ENCODE measurements at regions not wholly inside any gene's neighbourhood (a gene's known extent, or its start where the extent isn't known, plus 50 kb on each side); places are given as distances from the start of the nearest gene placed in this dataset.
"Not testable (repeated sequence)": the region's sequence is repeated elsewhere in the genome, so short reads cannot be mapped to it uniquely, and the experiment has no call there.

DNA sequence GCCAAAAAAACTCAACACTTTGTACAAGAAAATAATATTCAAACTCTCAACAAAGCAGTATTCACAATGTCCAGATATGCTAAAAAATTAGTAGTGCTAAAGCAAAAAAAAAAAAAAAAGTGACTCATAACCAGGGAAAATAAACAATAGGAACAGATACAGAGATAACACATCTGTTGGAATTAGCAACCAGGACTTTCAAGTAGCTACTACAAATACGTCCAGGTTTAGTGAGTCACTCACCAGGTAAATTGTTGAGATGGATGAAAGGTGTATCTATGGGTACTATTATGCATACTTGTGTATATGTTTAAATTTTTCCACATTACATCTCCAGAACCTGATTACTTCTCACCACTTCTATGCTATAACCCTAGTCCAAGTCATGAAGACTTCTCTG lies 144.8 kb upstream of the SLC35F3 start:
- Histone ChIP-seq H3K36me3 (ENCODE audit: insufficient read depth, low read length) (no peaks in the 10 kb centered on the region), H3K79me2 (ENCODE audit: low read length) (no peaks in the 10 kb centered on the region), H4K20me1 (ENCODE audit: insufficient read depth, low read depth, low read length) (no peaks in the 10 kb centered on the region), H3K4me1 (ENCODE audit: low read length) (no peaks in the 10 kb centered on the region), H3K27me3 (ENCODE audit: low read length) (no peaks in the 10 kb centered on the region), H3K9ac (ENCODE audit: low read length) (no peak overlapping the region), H2AFZ (ENCODE audit: low read length) (no peak overlapping the region), H3K9me2 (replicated peaks; ENCODE audit: insufficient read depth, low read length) (no peaks in the 10 kb centered on the region), H3K27ac (ENCODE audit: low read length) (no peak overlapping the region), H3K4me2 (ENCODE audit: low read depth, low read length, poor library complexity, severe bottlenecking) (no peak overlapping the region), H3K4me3 (ENCODE audit: low read length) (no peak overlapping the region), H3K9me3 (ENCODE audit: low read length) (no peaks in the 10 kb centered on the region)
- no peak for DNase-seq

DNA sequence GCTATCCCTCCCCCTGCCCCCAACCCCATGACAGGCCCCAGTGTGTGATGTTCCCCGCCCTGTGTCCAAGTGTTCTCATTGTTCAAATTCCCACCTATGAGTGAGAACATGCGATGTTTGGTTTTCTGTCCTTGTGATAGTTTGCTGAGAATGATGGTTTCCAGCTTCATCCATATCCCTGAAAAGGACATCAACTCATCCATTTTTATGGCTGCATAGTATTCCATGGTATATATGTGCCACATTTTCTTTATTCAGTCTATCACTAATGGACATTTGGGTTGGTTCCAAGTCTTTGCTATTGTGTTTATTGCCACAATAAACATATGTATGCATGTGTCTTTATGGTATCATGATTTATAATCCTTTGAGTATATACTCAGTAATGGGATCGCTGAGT lies 140.2 kb upstream of the SLC35F3 start:
- not testable (repeated sequence) for H3K9me3 ChIP-seq (ENCODE audit: low read length); H4K20me1 ChIP-seq (ENCODE audit: insufficient read depth, low read depth, low read length)

DNA sequence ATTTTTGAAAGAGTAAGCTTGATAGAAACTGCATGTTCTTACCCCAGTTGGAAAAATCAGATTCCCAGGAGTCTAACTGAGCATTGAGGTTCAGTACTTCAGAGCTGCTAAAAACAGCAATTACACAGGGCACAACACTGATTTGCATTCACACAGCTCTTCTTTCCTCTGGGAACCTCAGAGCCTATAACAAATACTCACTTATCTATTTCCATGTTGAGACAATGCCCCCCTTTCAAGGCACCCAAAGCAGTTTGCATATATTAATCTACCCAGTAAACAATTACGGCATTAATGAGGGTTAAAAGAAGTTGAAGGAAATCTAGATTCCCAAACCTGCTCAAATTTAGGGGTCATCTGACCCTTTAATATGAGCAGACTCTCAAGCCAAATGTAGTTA lies 126.9 kb upstream of the SLC35F3 start:
- Histone ChIP-seq H3K4me1 (ENCODE audit: low read length) (no peaks in the 10 kb centered on the region), H3K27ac (ENCODE audit: low read length) (no peak overlapping the region), H2AFZ (ENCODE audit: low read length) (no peak overlapping the region), H4K20me1 (ENCODE audit: insufficient read depth, low read depth, low read length) (no peaks in the 10 kb centered on the region), H3K9ac (ENCODE audit: low read length) (no peak overlapping the region), H3K9me2 (replicated peaks; ENCODE audit: insufficient read depth, low read length) (no peaks in the 10 kb centered on the region), H3K36me3 (ENCODE audit: insufficient read depth, low read length) (no peaks in the 10 kb centered on the region), H3K9me3 (ENCODE audit: low read length) (no peaks in the 10 kb centered on the region), H3K4me3 (ENCODE audit: low read length) (no peak overlapping the region), H3K27me3 (ENCODE audit: low read length) (no peaks in the 10 kb centered on the region), H3K4me2 (ENCODE audit: low read depth, low read length, poor library complexity, severe bottlenecking) (no peak overlapping the region), H3K79me2 (ENCODE audit: low read length) (no peaks in the 10 kb centered on the region)
- no peak for DNase-seq

More for the DNA sequence above, 140.2 kb upstream of the SLC35F3 start:
- H3K27me3 ChIP-seq (ENCODE audit: low read length); H3K4me3 ChIP-seq (ENCODE audit: low read length); H2AFZ ChIP-seq (ENCODE audit: low read length); DNase-seq; H3K4me2 ChIP-seq (ENCODE audit: low read depth, low read length, poor library complexity, severe bottlenecking); H3K9ac ChIP-seq (ENCODE audit: low read length); H3K4me1 ChIP-seq (ENCODE audit: low read length); H3K79me2 ChIP-seq (ENCODE audit: low read length); H3K9me2 ChIP-seq (replicated peaks; ENCODE audit: insufficient read depth, low read length); H3K27ac ChIP-seq (ENCODE audit: low read length); H3K36me3 ChIP-seq (ENCODE audit: insufficient read depth, low read length): not testable (repeated sequence)

DNA sequence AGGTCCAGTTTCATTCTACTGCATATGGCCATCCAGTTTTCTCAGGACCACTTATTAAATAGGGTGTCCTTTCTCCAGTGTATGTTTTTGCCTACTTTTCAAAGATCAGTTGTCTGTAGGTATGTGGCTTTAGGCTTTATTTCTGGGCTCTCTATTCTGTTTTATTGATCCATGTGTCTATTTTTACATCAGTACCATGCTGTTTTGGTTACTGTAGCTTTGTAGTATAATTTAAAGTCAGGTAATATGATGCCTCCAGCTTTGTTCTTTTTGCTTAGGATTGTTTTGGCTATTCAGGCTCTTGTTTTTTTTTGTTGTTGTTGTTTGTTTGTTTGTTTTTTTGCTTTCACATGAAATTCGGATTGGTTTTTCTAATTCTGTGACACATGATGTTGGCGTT lies 124.4 kb upstream of the SLC35F3 start:
- H3K9ac ChIP-seq (ENCODE audit: low read length), result no peak overlapping the region
- no peaks in the 10 kb centered on the region for H3K27me3 ChIP-seq (ENCODE audit: low read length)
- H4K20me1 ChIP-seq (ENCODE audit: insufficient read depth, low read depth, low read length), result no peaks in the 10 kb centered on the region
- H3K4me3 ChIP-seq (ENCODE audit: low read length), result no peak overlapping the region
- H3K9me2 ChIP-seq (replicated peaks; ENCODE audit: insufficient read depth, low read length), result no peaks in the 10 kb centered on the region
- no peak overlapping the region for H2AFZ ChIP-seq (ENCODE audit: low read length)
- no peaks in the 10 kb centered on the region for H3K4me1 ChIP-seq (ENCODE audit: low read length)
- no peak for DNase-seq
- H3K4me2 ChIP-seq (ENCODE audit: low read depth, low read length, poor library complexity, severe bottlenecking), result no peak overlapping the region
- H3K27ac ChIP-seq (ENCODE audit: low read length), result no peak overlapping the region
- no peaks in the 10 kb centered on the region for H3K36me3 ChIP-seq (ENCODE audit: insufficient read depth, low read length)
- H3K79me2 ChIP-seq (ENCODE audit: low read length), result no peaks in the 10 kb centered on the region
- no peaks in the 10 kb centered on the region for H3K9me3 ChIP-seq (ENCODE audit: low read length)

DNA sequence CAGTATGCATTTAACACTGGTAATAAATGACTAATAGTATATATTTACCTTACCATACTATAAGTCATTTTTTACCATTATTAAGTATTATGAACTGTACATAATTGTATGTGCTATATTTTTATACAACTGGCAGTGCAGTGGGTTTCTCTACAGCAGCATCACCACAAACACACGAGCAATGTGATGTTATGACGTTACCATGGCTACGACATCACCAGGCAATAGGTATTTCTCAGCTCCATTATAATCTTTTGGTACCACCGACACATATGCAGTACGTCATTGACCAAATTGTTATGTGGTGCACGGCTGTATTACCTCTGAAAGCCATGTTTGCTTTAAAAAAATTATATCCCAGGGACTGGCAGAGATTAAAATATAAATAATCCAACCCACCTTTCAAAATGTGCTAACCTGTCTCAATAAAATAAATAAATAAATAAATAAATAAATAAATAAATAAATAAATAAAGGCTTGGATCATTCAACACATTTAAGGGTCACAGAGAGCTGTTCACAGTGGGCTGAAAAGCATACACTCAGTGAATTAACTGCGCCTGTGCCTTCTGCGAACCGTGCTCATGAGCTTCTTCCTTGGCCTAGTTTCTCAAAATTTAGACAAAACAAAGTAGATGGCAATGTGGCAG lies 121.4 kb upstream of the SLC35F3 start:
- no peak overlapping the region for H3K9ac ChIP-seq (ENCODE audit: low read length)
- no peaks in the 10 kb centered on the region for H3K9me2 ChIP-seq (replicated peaks; ENCODE audit: insufficient read depth, low read length)
- H2AFZ ChIP-seq (ENCODE audit: low read length), result no peak overlapping the region
- no peaks in the 10 kb centered on the region for H3K79me2 ChIP-seq (ENCODE audit: low read length)
- H3K4me1 ChIP-seq (ENCODE audit: low read length), result no peaks in the 10 kb centered on the region
- H3K27me3 ChIP-seq (ENCODE audit: low read length), result no peaks in the 10 kb centered on the region
- no peaks in the 10 kb centered on the region for H4K20me1 ChIP-seq (ENCODE audit: insufficient read depth, low read depth, low read length)
- H3K27ac ChIP-seq (ENCODE audit: low read length), result no peak overlapping the region
- no peaks in the 10 kb centered on the region for H3K36me3 ChIP-seq (ENCODE audit: insufficient read depth, low read length)
- no peaks in the 10 kb centered on the region for H3K9me3 ChIP-seq (ENCODE audit: low read length)
- H3K4me2 ChIP-seq (ENCODE audit: low read depth, low read length, poor library complexity, severe bottlenecking), result no peak overlapping the region
- no peak overlapping the region for H3K4me3 ChIP-seq (ENCODE audit: low read length)
- DNase-seq, result no peak

DNA sequence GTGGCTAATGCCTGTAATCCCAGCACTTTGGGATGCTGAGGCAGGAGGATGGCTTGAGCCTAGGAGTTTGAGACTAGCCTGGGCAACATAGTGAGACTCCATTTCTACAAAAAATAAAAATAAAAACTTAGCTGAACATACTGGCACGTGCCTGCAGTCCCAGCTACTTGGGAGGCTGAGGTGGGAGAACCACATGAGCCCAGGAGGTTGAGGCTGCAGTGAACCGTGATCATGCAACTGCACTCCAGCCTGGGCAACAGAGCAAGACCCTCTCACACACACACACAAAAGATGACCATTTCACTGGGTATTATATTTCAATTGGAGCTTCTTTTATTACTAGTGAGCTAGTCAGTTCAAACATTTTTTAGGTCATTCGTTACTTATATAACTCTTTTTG lies 116.9 kb upstream of the SLC35F3 start:
- Histone ChIP-seq H4K20me1 (ENCODE audit: insufficient read depth, low read depth, low read length) (no peaks in the 10 kb centered on the region), H3K9me2 (replicated peaks; ENCODE audit: insufficient read depth, low read length) (no peaks in the 10 kb centered on the region), H3K27ac (ENCODE audit: low read length) (no peak overlapping the region), H3K9ac (ENCODE audit: low read length) (no peak overlapping the region), H3K27me3 (ENCODE audit: low read length) (no peaks in the 10 kb centered on the region), H2AFZ (ENCODE audit: low read length) (no peak overlapping the region), H3K9me3 (ENCODE audit: low read length) (no peaks in the 10 kb centered on the region), H3K36me3 (ENCODE audit: insufficient read depth, low read length) (no peaks in the 10 kb centered on the region), H3K4me3 (ENCODE audit: low read length) (no peak overlapping the region), H3K4me1 (ENCODE audit: low read length) (no peaks in the 10 kb centered on the region), H3K4me2 (ENCODE audit: low read depth, low read length, poor library complexity, severe bottlenecking) (no peak overlapping the region), H3K79me2 (ENCODE audit: low read length) (no peaks in the 10 kb centered on the region)
- no peak for DNase-seq

DNA sequence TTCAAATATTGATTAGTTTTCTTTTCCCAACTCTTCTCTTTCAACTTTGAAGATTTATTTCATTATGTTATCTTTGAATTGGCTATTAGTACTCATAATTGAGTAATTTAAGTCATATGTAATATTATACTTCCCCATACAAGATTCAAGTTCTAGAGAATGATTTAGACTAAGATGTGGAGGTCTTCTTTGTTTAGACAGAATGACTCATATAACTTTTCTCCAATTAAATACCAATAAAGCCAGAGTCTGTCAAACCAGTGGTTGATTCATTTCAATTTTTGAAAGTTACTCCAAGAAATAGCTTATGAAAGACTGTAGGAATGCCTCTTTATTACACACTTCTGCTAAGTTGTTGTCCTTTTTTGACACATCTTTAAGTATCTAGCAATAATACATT lies 115.8 kb upstream of the SLC35F3 start:
- DNase-seq, result no peak
- no peaks in the 10 kb centered on the region for H3K9me2 ChIP-seq (replicated peaks; ENCODE audit: insufficient read depth, low read length)

DNA sequence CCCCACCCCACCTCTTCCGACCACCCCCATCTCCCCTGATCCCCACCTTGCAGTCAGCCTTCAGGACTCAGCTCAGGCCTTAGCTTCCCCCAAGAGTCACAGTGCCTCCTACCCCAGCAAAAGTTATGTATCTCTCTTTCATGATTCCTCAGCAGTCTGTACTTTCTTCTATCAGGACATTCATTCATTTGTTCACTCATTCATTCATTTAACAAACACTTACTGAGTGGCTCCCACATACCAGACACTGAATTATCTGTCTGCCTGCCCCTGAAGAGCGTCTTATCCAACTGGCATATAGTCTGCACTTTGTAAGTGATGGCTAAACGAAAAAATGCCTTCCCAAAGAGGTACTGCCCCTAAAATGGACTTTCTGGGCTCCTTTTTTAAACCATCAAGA lies 114.4 kb upstream of the SLC35F3 start:
- DNase-seq, result no peak
- Histone ChIP-seq H3K27ac (ENCODE audit: low read length) (no peak overlapping the region), H3K36me3 (ENCODE audit: insufficient read depth, low read length) (no peaks in the 10 kb centered on the region), H3K27me3 (ENCODE audit: low read length) (no peaks in the 10 kb centered on the region), H3K79me2 (ENCODE audit: low read length) (no peaks in the 10 kb centered on the region), H3K9ac (ENCODE audit: low read length) (no peak overlapping the region), H3K4me2 (ENCODE audit: low read depth, low read length, poor library complexity, severe bottlenecking) (no peak overlapping the region), H4K20me1 (ENCODE audit: insufficient read depth, low read depth, low read length) (no peaks in the 10 kb centered on the region), H3K9me2 (replicated peaks; ENCODE audit: insufficient read depth, low read length) (no peaks in the 10 kb centered on the region), H3K9me3 (ENCODE audit: low read length) (no peaks in the 10 kb centered on the region), H2AFZ (ENCODE audit: low read length) (no peak overlapping the region), H3K4me1 (ENCODE audit: low read length) (no peaks in the 10 kb centered on the region), H3K4me3 (ENCODE audit: low read length) (no peak overlapping the region)

More for the DNA sequence above, 115.8 kb upstream of the SLC35F3 start:
- Histone ChIP-seq H3K4me1 (ENCODE audit: low read length) (no peaks in the 10 kb centered on the region), H4K20me1 (ENCODE audit: insufficient read depth, low read depth, low read length) (no peaks in the 10 kb centered on the region), H3K9me3 (ENCODE audit: low read length) (no peaks in the 10 kb centered on the region), H3K79me2 (ENCODE audit: low read length) (no peaks in the 10 kb centered on the region), H3K27me3 (ENCODE audit: low read length) (no peaks in the 10 kb centered on the region), H3K27ac (ENCODE audit: low read length) (no peak overlapping the region), H3K9ac (ENCODE audit: low read length) (no peak overlapping the region), H3K4me3 (ENCODE audit: low read length) (no peak overlapping the region), H3K36me3 (ENCODE audit: insufficient read depth, low read length) (no peaks in the 10 kb centered on the region), H3K4me2 (ENCODE audit: low read depth, low read length, poor library complexity, severe bottlenecking) (no peak overlapping the region), H2AFZ (ENCODE audit: low read length) (no peak overlapping the region)
